K562 (cell line): ENCODE measurements at regions not wholly inside any gene's neighbourhood (a gene's known extent, or its start where the extent isn't known, plus 50 kb on each side); places are given as distances from the start of the nearest gene placed in this dataset.

Experiments used
- ATAC-seq: fragments of 200-7000 bp; cut with Tn5 transposase; 3 replicates; pipeline ENCODE4 v1.9.1; 2020; ENCODE audit warnings: moderate library complexity
- BruUV-seq: library from RNA; stranded (reverse); fragments of 400-500 nt; replicated peaks from 2 replicates; lab custom pipeline; 2021; lab: Mats Ljungman, UMichigan
- CTCF ChIA-PET: fragments of 300-600 bp; formaldehyde crosslinking; extraction: SDS; loops from one replicate; lab custom pipeline; 2021; ENCODE audit warnings: low intra/inter-chr PET ratio; lab: Yijun Ruan, JAX
- POLR2A ChIA-PET: fragments of 300-600, 350-650 bp; sonication (Branson Sonifier 250); formaldehyde crosslinking; extraction: SDS; loops from one replicate; lab custom pipeline; 2021; ENCODE audit warnings: antibody characterized with exemption, inconsistent platforms; lab: Yijun Ruan, JAX
- DNase-seq, 4 experiments: peaks; one replicate each; pipeline versions ENCODE4 v3.0.0 to v3.0.0-alpha.2; 2011 to 2018; ENCODE audit warnings: low spot score in 3 of 4, mixed read lengths in 3 of 4; ENCODE audit errors: extremely low read depth in 1 of 4
- FAIRE-seq: peaks from 2 replicates; lab custom pipeline; 2011; peaks lifted over from hg19 to GRCh38; lab: Jason Lieb, UNC
- H2AFZ ChIP-seq: 2 replicates; pipeline ENCODE4 v1.6.0; 2011; ENCODE audit warnings: low read depth, low read length, control low read depth, inconsistent platforms
- H3K27ac ChIP-seq: fragments of 200-600 bp; 3 replicates; pipeline ENCODE4 v1.8.0; 2011; ENCODE audit warnings: low read depth, mild to moderate bottlenecking, control low read depth, inconsistent platforms, low read length, moderate library complexity, mixed read lengths; ENCODE audit errors: extremely low read depth
- H3K27me3 ChIP-seq, 2 experiments: fragments of 300-600 bp in 1 of 2; 2 replicates in 1 of 2; 3 replicates in 1 of 2; pipeline versions ENCODE4 v1.6.0 to v1.8.0; 2011; ENCODE audit warnings: inconsistent platforms in 2 of 2, low read length in 2 of 2, mild to moderate bottlenecking in 1 of 2, mixed read lengths in 1 of 2, moderate library complexity in 1 of 2; ENCODE audit not compliant: control insufficient read depth in 2 of 2, insufficient read depth in 2 of 2
- H3K36me3 ChIP-seq: fragments of 300-600 bp; 3 replicates; pipeline ENCODE4 v1.8.0; 2011; ENCODE audit warnings: mild to moderate bottlenecking, low read length, inconsistent platforms; ENCODE audit not compliant: control insufficient read depth, insufficient read depth
- H3K4me1 ChIP-seq, 2 experiments: fragments of 200-600 bp in 1 of 2; replicated peaks in 1 of 2; 2 replicates in 1 of 2; 3 replicates in 1 of 2; pipeline versions ENCODE4 v1.5.1 to v1.8.0; 2011; ENCODE audit warnings: inconsistent platforms in 2 of 2, low read length in 2 of 2, mild to moderate bottlenecking in 1 of 2, mixed read lengths in 1 of 2, moderate library complexity in 1 of 2; ENCODE audit not compliant: control insufficient read depth in 2 of 2, insufficient read depth in 2 of 2
- H3K4me2 ChIP-seq: 2 replicates; pipeline ENCODE4 v1.6.1; 2011; ENCODE audit warnings: low read length, control low read depth, inconsistent platforms, mixed read lengths; ENCODE audit not compliant: insufficient read depth
- H3K4me3 ChIP-seq: fragments of 200-600 bp; sonication (generic), shearing (Covaris generic); 2 replicates; pipeline ENCODE4 v1.5.1; 2016; ENCODE audit warnings: control low read depth, inconsistent platforms
- H3K79me2 ChIP-seq: fragments of 200-600 bp; 3 replicates; pipeline ENCODE4 v1.8.0; 2011; ENCODE audit warnings: low read length, inconsistent platforms; ENCODE audit not compliant: control insufficient read depth, insufficient read depth
- H3K9ac ChIP-seq, 2 experiments: 2 replicates each; pipeline versions ENCODE4 v1.6.0 to v1.6.1; 2011; ENCODE audit warnings: low read depth in 2 of 2, low read length in 2 of 2, control low read depth in 1 of 2, inconsistent platforms in 1 of 2, mild to moderate bottlenecking in 1 of 2, mixed read lengths in 1 of 2; ENCODE audit not compliant: insufficient read depth in 1 of 2
- H3K9me1 ChIP-seq: one replicate; pipeline ENCODE4 v1.6.0; 2011; ENCODE audit warnings: inconsistent platforms, mild to moderate bottlenecking, low read length, moderate library complexity; ENCODE audit not compliant: control insufficient read depth, insufficient read depth
- H3K9me3 ChIP-seq: replicated peaks from 2 replicates; pipeline ENCODE4 v1.5.1; 2011; ENCODE audit warnings: low read depth, low read length, inconsistent platforms; ENCODE audit not compliant: control insufficient read depth, insufficient read depth
- H4K20me1 ChIP-seq: replicated peaks from 2 replicates; pipeline ENCODE4 v1.6.1; 2011; ENCODE audit warnings: low read length, inconsistent platforms, mixed read lengths; ENCODE audit not compliant: control insufficient read depth, insufficient read depth
- ADNP ChIP-seq: fragments of 200-800 bp; sonication (Bioruptor generic); IDR thresholded peaks from 2 replicates; pipeline ENCODE4 v1.6.1; 2016; ENCODE audit warnings: missing genetic modification characterization, missing compliant biosample characterization
- BRCA1 ChIP-seq, 2 experiments: fragments of 450-650 bp in 1 of 2; sonication (generic) in 1 of 2; formaldehyde crosslinking in 1 of 2; IDR thresholded peaks; 2 replicates each; pipeline versions ENCODE4 v1.5.0 to v1.6.1; 2017 to 2020; ENCODE audit warnings: mild to moderate bottlenecking in 1 of 2, missing genetic modification reagents in 1 of 2
- BRD4 ChIP-seq: fragments of 200-600 bp; sonication (generic); IDR thresholded peaks from 2 replicates; pipeline ENCODE4 v1.6.1; 2017; ENCODE audit warnings: inconsistent platforms
- CBFA2T3 ChIP-seq: fragments of 450-650 bp; IDR thresholded peaks from 2 replicates; pipeline ENCODE4 v1.6.1; 2017
- GTF2A2 ChIP-seq: IDR thresholded peaks from 2 replicates; pipeline ENCODE4 v1.6.1; 2016; ENCODE audit warnings: mild to moderate bottlenecking, missing genetic modification characterization, missing compliant biosample characterization
- HDAC2 ChIP-seq: fragments of 450-650 bp; IDR thresholded peaks from 2 replicates; pipeline ENCODE4 v1.6.1; 2016; ENCODE audit warnings: mild to moderate bottlenecking
- HES1 ChIP-seq: fragments of 450-650 bp; IDR thresholded peaks from 2 replicates; pipeline ENCODE4 v1.6.1; 2016; ENCODE audit warnings: low read depth, mild to moderate bottlenecking, moderate library complexity
- NR0B1 ChIP-seq: fragments of 450-650 bp; IDR thresholded peaks from one replicate; pipeline ENCODE4 v1.6.1; 2018; ENCODE audit warnings: mild to moderate bottlenecking, moderate library complexity; ENCODE audit not compliant: partially characterized antibody
- PATZ1 ChIP-seq: fragments of 250-450 bp; sonication (Bioruptor Pico); IDR thresholded peaks from 2 replicates; pipeline ENCODE4 v1.5.0; 2020; ENCODE audit warnings: mild to moderate bottlenecking, borderline replicate concordance
- SETDB1 ChIP-seq: IDR thresholded peaks from one replicate; pipeline ENCODE4 v1.6.1; 2012; ENCODE audit warnings: low read length, control low read depth, inconsistent platforms
- SIX5 ChIP-seq, 2 experiments: IDR thresholded peaks; 2 replicates each; pipeline ENCODE4 v1.6.1; 2011; ENCODE audit warnings: low read length in 2 of 2, borderline replicate concordance in 1 of 2, low read depth in 1 of 2, mild to moderate bottlenecking in 1 of 2, moderate library complexity in 1 of 2; ENCODE audit not compliant: insufficient read depth in 1 of 2
- SMAD2 ChIP-seq: fragments of 150-350 bp; IDR thresholded peaks from 2 replicates; pipeline ENCODE4 v1.6.1; 2014; ENCODE audit warnings: low read depth, mild to moderate bottlenecking, low read length
- TARDBP ChIP-seq: fragments of 450-650 bp; IDR thresholded peaks from 2 replicates; pipeline ENCODE4 v1.6.1; 2016
- TEAD2 ChIP-seq: fragments of 450-650 bp; IDR thresholded peaks from 2 replicates; pipeline ENCODE4 v1.6.1; 2016; ENCODE audit warnings: missing genetic modification characterization, control low read depth, missing compliant biosample characterization
- ZBTB9 ChIP-seq: fragments of 450-650 bp; formaldehyde crosslinking; IDR thresholded peaks from 2 replicates; pipeline ENCODE4 v1.4.0; 2020; ENCODE audit warnings: mild to moderate bottlenecking, moderate library complexity
- ZNF217 ChIP-seq: sonication (generic); formaldehyde crosslinking; IDR thresholded peaks from 2 replicates; pipeline ENCODE4 v1.8.0; 2022; ENCODE audit warnings: mild to moderate bottlenecking, missing genetic modification reagents
- ZNF431 ChIP-seq: sonication (generic); formaldehyde crosslinking; IDR thresholded peaks from 2 replicates; pipeline ENCODE4 v1.8.0; 2022; ENCODE audit warnings: mild to moderate bottlenecking, missing genetic modification reagents
- ZNF583 ChIP-seq: fragments of 250-450 bp; sonication (Bioruptor Pico); IDR thresholded peaks from 2 replicates; pipeline ENCODE4 v1.4.0; 2020
- WGBS: fragments of 100-300 bp; shearing (Covaris generic); methylation state at CpG from one replicate; pipeline ENCODE4 v1.1.6; 2016; ENCODE audit warnings: low coverage, mixed read lengths; ENCODE audit not compliant: insufficient coverage; ENCODE audit errors: missing lambda C conversion rate; 5-methylcytosine and 5-hydroxymethylcytosine counted together
- in situ Hi-C: fragments of 300-500 bp; cut with MboI; formaldehyde crosslinking; loops from 4 replicates; pipeline ENCODE4 v1.15.0; 2018; ENCODE audit warnings: inconsistent platforms, mixed read lengths
- intact Hi-C: fragments of 100-400 bp; cut with micrococcal nuclease; formaldehyde crosslinking; loops from 2 replicates; pipeline ENCODE4 v1.14.2; 2022

- TF ChIP-seq PATZ1 (CRISPR knock-in tag) (no peak), HES1 (no peak), ZNF583 (CRISPR knock-in tag) (no peak)
These were observed 1635.0 kb upstream of the ACVR2A start (continued) for GRCh38 chr2:146209842-146210275.

GRCh38 chr2:146207901-146208300 is 1636.9 kb upstream of the ACVR2A start:
- ATAC-seq (no peak), FAIRE-seq (no peak), DNase-seq (no peak)
- TF ChIP-seq ZNF431 (CRISPR knock-in tag) (no peak), TARDBP (no peak), SMAD2 (no peak), ZBTB9 (CRISPR knock-in tag) (no peak), BRCA1 (IDR thresholded peaks at IDR 0.05) (no peak), BRCA1 (CRISPR knock-in tag; IDR thresholded peaks at IDR 0.05) (no peak), CBFA2T3 (no peak), ADNP (tag) (no peak), GTF2A2 (tag) (no peak), ZNF217 (CRISPR knock-in tag) (no peak), HDAC2 (no peak), BRD4 (no peak), SETDB1 (no peak), NR0B1 (no peak), TEAD2 (tag) (no peak), SIX5 (IDR thresholded peaks at IDR 0.05; ENCODE audit: borderline replicate concordance in 1 of 2, insufficient read depth in 1 of 2, low read depth in 1 of 2, low read length in 2 of 2) (no peak)
- Histone ChIP-seq H3K27me3 (no peaks in the 10 kb centered on the region), H4K20me1 (no peaks in the 10 kb centered on the region), H2AFZ (no peak overlapping the region), H3K4me3 (no peak overlapping the region), H3K4me2 (no peak overlapping the region), H3K9me3 (no peaks in the 10 kb centered on the region), H3K36me3 (no peaks in the 10 kb centered on the region), H3K27ac (no peak overlapping the region), H3K9me1 (no peaks in the 10 kb centered on the region), H3K4me1 (no peaks in the 10 kb centered on the region), H3K79me2 (no peaks in the 10 kb centered on the region), H3K9ac (no peak overlapping the region)
- intact Hi-C loops, result no loop called here
- in situ Hi-C loops, result no loop called here
- 13% methylated on average over 3 of the region's 3 CpGs for WGBS
- ChIA-PET CTCF (no interaction called here), POLR2A (no interaction called here)
- BruUV-seq, result no TSS peak
